ENCODE measurements at regions not wholly inside any gene's neighbourhood (a gene's known extent, or its start where the extent isn't known, plus 50 kb on each side); places are given as distances from the start of the nearest gene placed in this dataset.

DNA sequence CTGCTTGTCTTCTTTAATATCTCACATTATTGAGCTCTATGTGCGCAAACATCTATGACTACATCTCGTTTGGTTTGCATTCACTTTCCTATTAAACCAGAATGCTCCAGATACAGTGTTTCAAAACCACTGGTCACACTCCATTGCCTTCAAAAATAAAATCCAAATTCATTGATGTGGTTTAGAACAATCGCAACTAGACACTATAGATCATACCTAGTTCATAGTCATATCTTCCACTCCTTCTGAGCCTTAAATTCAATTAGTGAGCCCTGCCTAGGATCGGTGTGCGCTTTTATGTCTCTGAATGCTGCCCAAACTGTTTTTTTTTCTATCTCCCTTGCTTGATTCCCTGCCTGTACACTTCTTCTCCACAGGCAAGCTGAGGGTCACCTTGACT lies 238.5 kb upstream of the RGPD4 start:
- TF ChIP-seq, protein P1, sequence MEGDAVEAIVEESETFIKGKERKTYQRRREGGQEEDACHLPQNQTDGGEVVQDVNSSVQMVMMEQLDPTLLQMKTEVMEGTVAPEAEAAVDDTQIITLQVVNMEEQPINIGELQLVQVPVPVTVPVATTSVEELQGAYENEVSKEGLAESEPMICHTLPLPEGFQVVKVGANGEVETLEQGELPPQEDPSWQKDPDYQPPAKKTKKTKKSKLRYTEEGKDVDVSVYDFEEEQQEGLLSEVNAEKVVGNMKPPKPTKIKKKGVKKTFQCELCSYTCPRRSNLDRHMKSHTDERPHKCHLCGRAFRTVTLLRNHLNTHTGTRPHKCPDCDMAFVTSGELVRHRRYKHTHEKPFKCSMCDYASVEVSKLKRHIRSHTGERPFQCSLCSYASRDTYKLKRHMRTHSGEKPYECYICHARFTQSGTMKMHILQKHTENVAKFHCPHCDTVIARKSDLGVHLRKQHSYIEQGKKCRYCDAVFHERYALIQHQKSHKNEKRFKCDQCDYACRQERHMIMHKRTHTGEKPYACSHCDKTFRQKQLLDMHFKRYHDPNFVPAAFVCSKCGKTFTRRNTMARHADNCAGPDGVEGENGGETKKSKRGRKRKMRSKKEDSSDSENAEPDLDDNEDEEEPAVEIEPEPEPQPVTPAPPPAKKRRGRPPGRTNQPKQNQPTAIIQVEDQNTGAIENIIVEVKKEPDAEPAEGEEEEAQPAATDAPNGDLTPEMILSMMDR (IDR thresholded peaks at IDR 0.05), result no peak
- TF ChIP-seq EZH2 (IDR thresholded peaks at IDR 0.05; ENCODE audit: borderline replicate concordance, insufficient read depth, low read depth, low read length, poor library complexity, severe bottlenecking), result no peak

All from B cell (primary cell).